Gastrocnemius medialis (tissue), 4 donors: ENCODE measurements at regions not wholly inside any gene's neighbourhood (a gene's known extent, or its start where the extent isn't known, plus 50 kb on each side); places are given as distances from the start of the nearest gene placed in this dataset.

ENCODE experiments used
- POLR2A ChIP-seq, 2 donors: fragments of 450-650 bp; IDR thresholded peaks; one replicate each; pipeline ENCODE4 v1.6.1; 2017; ENCODE audit warnings: antibody characterized with exemption in 2 of 2, mild to moderate bottlenecking in 2 of 2, moderate library complexity in 2 of 2
- TF ChIP-seq, protein P1 (sequence below), 5 experiments: fragments of 450-650 bp in 3 of 5; fragments of 200-600 bp in 2 of 5; sonication (generic) in 2 of 5; IDR thresholded peaks in 4 of 5; conservative IDR thresholded peaks in 1 of 5; 1 replicate in 4 of 5; 2 replicates in 1 of 5; pipeline ENCODE4 v1.5.1; 2016 to 2019; ENCODE audit warnings: antibody characterized with exemption in 5 of 5, mild to moderate bottlenecking in 3 of 5, moderate library complexity in 3 of 5

DNA sequence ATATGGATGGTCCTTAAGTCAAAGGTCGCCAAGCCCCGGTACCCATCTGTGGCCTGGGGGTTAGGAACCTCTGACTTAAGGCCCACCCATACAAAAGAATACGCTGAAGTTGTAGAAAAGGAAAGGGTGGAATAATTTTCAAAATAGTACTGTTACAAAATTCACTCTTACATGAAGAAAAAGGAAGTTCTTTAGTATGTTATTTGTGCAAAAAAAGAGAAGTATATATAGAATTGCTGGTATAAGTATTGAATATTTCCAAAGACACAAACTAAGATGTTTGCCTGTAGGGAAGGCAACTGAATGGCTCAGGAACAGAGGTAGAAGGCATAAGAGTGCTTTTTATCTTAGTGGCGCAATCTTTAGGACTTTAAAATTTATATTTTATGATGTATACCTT, 78.7 kb downstream of the PRLHR start:
- TF ChIP-seq, protein P1, sequence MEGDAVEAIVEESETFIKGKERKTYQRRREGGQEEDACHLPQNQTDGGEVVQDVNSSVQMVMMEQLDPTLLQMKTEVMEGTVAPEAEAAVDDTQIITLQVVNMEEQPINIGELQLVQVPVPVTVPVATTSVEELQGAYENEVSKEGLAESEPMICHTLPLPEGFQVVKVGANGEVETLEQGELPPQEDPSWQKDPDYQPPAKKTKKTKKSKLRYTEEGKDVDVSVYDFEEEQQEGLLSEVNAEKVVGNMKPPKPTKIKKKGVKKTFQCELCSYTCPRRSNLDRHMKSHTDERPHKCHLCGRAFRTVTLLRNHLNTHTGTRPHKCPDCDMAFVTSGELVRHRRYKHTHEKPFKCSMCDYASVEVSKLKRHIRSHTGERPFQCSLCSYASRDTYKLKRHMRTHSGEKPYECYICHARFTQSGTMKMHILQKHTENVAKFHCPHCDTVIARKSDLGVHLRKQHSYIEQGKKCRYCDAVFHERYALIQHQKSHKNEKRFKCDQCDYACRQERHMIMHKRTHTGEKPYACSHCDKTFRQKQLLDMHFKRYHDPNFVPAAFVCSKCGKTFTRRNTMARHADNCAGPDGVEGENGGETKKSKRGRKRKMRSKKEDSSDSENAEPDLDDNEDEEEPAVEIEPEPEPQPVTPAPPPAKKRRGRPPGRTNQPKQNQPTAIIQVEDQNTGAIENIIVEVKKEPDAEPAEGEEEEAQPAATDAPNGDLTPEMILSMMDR (IDR thresholded peaks at IDR 0.05 in 4 of 5, conservative IDR thresholded peaks at IDR 0.05 in 1 of 5): no peak
- TF ChIP-seq POLR2A (IDR thresholded peaks at IDR 0.05): no peak
